HG03342 (cell line): ENCODE measurements at regions not wholly inside any gene's neighbourhood (a gene's known extent, or its start where the extent isn't known, plus 50 kb on each side); places are given as distances from the start of the nearest gene placed in this dataset.
"Not testable (repeated sequence)": the region's sequence is repeated elsewhere in the genome, so short reads cannot be mapped to it uniquely, and the experiment has no call there.

Experiments used
- ATAC-seq: cut with Tn5 transposase; IDR thresholded peaks from one replicate; pipeline ENCODE4 v1.9.1; 2021; ENCODE audit warnings: mild to moderate bottlenecking, moderate library complexity; ENCODE audit not compliant: unreplicated experiment

DNA sequence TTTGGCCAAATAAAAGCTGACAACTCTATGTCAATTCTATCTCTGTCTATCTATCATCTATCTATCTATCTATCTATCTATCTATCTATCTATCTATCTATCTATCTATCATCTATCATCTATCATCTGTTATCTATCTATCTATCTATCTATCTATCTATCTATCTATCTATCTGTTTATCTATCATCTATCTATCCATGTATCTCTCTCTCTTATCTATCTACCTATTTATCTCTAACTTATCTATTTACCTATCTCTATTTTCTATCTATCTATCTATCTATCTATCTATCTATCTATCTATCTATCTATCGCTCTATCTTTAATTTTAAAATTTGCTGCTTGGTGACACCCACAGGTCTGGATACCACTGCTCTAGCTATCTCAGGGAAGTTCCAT, 271.1 kb downstream of the VRK1 start:
- ATAC-seq = not testable (repeated sequence)

DNA sequence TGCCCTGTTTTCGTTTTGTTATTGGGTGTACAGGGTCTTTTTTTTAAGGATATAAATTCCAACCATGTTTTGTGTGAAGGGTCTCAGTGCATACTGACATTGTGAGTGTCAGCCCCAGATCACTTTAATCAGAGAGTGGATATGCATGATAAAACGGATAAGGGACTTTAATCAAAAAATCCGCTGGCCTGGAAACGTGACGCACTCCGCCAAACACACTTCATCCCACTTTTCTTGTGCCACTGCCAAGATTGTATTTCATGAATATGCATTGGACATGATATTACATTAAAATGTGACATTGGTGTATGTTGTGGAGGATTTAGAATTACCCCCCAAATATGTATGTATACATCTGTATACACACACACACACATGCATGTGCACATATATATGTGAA, 273.1 kb downstream of the VRK1 start:
- no peak for ATAC-seq

DNA sequence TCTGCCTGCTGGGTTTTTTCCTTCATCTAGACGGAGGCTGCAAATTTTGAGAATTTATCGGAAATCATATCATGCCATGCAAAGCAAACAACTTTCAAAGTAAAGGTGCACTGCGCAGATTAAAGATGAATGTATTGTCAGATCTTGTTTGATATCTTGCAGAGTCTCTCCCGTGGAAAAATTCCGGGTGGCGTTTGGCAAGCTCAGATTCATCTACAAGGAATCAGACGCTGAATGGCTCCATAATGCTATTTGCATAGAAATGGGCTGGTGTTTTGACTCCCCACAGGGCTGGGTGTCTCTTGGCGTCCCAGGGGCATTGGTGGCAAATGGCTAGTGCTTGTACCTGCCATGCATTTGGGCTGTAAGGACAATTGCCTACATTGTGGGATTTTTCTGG, 274.0 kb downstream of the VRK1 start:
- ATAC-seq = no peak

DNA sequence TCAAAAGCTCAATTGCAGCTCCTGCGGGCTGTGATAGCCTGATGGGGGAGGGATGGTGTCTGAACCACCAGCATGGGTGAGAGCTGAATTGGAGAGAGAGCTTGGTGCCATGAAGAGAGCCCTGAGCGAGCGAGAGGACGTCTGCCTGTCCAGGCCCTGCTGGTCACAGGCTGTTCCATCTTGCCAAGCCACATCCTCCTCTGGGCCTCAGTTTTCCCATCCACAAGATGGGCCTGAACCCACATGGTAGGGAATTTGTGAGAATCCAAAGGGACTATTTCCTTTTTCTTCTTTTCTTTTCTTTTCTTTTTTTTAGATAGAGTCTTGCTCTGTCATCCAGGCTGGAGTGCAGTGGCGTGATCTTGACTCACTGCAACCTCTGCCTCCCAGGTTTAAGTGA, 276.4 kb downstream of the VRK1 start:
- ATAC-seq = no peak

DNA sequence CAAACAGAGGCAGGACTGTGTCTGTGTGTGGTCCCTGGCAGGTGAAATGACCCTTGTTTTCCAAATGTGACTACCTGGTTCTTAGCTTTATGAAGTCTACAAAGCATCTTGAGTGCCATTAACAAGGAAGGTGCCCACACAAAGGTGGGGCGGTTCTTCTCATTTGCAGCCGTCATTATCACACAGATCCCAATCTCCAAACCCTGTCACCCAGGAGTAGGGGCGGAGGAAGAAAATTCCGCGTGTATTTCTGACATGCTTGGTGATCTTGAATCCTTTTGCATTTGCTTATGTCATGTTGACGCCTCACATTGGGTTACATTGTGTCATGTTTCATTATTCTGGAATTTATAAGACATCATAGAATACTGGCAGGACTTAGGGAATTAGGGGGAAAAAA, 277.3 kb downstream of the VRK1 start:
- no peak for ATAC-seq

DNA sequence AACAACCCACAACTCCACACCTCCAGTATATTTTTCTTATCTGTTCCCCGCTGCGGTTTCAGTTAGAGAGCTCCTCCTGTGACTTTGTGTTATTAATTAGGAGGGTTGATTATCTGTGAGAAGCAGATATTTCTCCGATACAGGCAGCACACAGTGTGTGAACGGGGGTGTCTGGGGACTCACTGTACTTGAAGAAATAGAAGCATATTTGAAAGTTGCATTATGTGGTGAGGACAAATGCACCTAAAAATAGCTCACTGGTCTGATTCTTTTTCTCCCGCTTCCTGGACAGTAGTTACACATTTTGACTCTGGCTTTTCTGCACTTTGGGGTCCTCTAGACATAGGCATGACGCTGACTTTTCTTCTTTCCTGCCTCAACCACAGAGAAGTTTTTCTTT, 277.7 kb downstream of the VRK1 start:
- ATAC-seq = no peak

DNA sequence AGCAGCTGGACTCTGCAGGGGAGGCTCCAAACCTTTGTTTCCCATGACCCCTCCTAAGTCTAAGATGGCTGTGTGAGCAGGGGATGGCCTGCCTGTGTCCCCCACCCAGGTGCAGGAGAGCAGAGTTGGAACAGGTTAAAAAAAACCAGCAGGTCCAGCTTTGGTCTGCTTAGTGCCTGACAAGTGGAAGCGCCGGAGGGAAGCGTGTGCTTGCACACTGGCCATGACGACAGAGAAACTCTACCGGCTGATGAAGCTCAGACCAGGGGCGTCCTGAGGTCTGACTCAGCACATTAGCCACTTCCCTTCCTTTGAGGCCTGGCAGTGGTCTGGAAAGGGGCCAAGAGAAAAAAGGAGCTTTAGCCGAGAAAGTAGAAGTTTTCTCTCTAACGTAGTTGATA, 280.1 kb downstream of the VRK1 start:
- peak; percentile 85 for ATAC-seq

DNA sequence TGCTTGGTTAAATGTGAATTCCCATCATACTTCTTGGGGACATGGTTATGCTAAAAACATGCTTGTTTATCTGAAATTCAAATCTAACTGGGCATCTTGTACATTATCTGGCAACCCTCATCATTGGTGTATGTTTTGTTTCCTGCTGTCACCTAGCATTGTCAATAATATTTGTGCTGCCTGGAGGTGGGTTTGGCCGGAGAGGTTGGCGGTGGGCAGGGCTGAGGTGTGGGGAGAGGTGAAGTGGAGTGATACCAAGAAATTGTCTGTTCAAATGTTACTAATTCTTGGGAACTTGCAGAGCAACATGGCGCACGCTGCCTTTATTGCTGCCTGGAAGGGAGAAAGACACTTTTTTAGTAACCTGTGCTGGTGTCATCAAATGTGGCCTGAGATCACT, 280.5 kb downstream of the VRK1 start:
- no peak for ATAC-seq

DNA sequence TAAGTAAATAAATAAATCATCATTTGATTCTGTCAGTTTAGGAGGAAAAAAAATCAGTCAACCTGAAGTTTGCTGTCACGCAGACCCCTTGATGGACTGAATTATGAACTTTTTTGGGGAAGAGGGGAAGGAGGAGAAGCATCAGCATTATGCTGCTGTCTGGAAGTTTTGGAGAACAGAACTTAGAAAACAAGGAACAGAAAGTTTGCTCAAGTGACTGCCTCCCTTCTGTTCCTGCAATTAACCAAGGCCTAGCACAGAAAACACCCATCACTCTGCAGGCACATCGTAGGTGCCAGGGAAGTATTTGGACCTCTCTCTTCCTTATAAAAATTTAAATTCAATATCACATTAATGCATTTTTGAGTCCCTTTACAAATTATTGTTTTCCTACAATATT, 283.8 kb downstream of the VRK1 start:
- ATAC-seq = no peak

DNA sequence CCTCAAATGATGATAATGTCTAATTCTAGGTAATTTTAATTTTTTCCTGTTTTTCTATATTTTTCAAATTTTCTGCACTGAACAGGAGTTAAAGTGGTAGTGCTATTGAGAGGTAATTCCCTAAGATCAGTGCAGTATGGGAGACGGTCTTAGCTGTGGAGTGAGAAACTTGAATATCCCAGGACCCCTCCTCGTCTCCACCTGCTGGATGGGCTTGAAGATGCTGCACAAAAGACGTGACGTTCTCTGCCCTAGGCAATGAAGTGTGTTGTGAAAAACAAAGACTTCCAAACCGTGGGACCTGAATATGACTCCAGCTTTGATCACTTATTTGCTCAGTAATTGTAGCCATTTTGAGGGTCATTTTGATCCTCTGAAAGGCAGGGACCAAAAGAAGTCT, 298.1 kb downstream of the VRK1 start:
- ATAC-seq = no peak

DNA sequence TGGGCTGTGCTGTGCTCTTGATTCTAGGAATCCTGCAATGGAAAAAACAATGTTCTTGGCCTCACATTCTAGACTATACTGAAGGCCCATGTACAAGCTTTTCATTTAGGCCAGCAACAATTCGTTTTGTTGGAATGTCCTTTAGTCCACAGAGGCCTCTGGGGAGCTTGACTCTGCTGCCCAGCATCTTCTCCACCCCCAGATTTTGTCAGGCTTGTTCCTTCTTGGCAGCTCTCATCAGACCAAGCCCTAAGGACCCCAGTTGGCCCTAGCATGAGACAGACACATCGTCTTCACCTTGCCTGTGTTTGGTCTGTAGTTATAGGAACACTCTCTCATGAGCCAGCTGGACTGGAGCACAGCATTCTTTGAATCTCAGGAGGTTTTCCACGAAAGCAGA, 300.1 kb downstream of the VRK1 start:
- ATAC-seq = no peak

DNA sequence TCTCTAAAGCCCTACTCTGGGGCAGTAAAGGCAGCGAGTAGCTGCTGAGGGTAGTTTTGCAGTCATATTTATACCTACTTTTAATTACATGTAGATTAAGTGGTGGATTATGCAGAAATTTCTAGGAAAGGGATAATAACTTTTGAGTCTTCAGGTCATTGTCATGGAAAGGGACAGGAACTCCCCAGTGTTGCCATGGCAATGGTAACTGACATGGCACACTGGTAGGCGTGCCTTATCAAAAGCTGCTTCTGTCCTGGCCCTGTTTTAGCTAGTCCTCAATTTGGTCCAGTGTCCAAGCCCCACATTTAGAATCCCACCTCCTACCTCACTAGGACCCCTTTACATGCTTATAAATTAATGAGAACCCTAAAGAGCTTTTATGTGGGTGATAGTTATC, 303.1 kb downstream of the VRK1 start:
- no peak for ATAC-seq

DNA sequence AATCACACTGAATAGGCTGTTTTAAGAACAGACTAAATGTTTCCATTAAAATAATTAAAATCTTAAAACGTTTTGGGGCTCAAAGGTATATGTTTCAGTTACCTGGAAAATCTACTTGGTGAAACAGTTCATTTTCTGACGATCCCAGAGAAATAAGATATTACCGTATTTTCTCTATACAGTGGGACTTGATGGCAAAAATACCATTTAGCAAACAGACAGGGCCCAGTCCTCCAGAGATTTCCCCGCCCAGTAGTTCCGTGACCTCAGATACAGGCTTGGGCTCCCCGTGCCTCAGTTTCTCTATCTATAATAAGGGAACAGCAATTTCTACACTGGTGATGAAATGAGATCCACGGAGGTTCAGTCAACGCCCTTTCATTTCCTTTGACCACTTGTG, 304.4 kb downstream of the VRK1 start:
- ATAC-seq = no peak

DNA sequence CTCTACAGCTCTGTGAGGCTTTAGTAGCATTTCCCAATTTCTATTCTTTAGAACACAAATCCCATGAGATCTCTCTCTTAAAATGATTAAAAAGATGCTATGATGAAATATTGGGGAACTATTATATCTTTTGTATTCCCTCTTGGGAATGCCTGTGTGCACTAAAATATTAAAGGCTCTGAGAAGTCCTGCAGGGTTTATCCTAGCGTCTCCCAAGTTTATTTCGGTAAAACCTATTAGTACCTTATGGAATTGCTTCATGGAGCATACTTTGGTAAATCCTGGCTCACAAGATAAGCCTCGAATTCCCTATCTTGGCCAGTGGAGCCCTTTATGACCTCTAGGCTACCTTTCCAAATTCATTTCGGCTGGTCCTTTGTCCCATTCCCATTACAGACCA, 306.8 kb downstream of the VRK1 start:
- ATAC-seq = no peak

DNA sequence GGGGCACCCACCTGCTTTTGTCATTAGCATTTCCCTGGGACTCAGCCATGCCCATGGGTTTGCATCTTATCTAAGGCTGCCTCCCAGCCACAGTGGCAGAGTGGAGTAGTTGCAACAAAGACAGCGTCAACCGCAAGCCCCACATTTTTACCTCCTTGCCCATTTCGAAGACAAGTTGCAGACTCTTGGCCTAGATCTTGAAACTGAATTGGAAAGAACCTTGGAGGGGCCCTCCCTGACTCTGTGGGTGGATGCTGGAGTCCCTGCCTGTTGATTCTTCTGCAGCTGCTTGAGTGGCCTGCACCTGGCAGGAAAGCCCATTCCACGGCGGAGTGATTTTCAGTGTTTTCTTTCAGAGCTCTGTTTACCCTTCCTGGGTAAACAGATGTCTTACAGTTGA, 309.0 kb downstream of the VRK1 start:
- ATAC-seq = no peak

DNA sequence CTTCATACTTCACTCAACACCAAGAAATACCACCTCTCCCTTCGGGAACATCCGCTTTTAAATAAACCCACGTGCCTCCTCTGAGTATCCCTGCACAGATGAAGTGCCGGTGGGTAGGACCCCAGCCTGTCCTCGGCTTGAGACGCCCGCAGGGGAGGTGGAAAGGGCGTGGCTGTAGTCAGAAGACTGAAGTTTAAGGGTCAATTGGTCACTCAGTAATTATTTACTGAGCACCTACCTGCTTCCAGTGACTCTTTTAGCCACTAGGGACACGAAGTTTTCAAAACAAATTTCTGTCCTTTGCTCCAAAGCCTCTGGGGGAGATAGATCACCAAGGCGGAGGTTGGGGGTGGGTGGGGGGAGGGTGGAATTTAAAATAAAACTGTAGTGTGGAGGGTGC, 309.4 kb downstream of the VRK1 start:
- no peak for ATAC-seq

DNA sequence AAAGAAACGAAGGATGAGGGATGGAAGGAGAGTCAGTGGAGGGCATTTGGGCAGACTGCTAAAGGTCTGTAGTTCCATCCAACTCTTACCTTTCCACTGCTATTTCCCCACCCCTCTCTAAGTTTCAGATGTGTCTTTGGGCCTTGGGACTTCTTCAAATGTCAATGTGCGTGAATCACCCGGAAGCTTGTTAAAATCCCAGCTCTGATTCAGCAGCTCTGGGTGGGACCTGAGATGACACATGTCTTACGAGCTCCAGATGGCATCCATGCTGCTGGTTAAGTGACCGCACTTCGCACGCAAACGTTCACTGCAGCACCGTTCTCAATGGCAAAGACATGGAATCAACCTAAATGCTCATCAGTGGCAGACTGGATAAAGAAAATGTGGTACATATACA, 309.9 kb downstream of the VRK1 start:
- ATAC-seq = no peak

DNA sequence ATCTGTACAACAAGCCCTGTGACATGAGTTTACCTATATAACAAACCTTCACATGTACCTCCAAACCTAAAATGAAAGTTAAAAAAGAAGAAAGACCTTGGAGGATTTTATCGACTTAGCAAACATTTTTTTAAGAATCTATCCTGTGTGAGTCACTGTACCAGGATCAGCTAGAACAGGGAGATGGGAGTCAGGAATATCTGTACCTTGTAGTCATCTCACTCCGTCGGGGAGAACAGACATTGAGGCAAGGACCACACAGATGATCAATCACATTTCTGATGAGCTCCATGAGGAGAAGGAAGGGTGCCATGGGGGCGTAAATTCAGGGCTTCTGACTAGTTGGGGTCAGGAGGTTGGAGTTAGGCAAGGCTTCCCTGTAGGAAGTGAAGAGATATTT, 310.6 kb downstream of the VRK1 start:
- no peak for ATAC-seq

DNA sequence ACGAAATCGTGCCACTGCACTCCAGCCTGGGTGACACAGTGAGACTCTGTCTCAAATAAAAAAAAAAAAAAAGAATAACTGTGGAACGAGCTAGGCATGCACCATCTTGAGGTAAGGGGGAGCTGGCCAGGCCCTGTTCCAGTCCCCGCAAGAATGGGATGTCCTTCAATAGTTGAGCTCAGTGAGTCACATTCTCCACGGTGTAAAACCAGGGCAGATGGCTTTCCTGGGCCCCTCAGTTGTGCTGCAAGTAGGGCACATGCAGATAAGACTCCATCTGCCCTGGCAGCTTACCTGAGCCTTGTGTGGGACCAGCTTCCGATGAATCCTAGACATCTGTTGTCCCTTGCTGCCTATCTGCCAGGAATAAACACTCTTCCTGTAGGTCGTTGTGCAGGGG, 312.1 kb downstream of the VRK1 start:
- ATAC-seq = no peak

DNA sequence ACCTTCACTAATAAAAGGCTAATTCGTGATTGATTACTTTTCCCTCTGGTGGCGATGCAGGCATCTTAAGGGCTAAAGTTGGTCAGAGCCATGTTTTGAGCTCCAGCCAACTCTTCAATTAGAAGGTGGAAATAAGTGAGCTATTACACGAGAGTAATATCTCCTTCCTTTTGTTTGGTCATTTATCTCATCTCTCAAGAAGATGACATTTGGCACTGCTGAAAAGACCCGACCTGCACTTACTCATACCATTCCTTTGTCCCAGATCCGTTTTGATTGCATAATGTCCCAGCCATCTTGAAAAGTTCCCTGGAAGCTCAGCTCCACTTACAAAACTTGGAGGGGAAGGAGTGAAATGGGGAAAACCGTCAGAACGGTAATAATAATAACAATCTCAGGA, 316.2 kb downstream of the VRK1 start:
- no peak for ATAC-seq

DNA sequence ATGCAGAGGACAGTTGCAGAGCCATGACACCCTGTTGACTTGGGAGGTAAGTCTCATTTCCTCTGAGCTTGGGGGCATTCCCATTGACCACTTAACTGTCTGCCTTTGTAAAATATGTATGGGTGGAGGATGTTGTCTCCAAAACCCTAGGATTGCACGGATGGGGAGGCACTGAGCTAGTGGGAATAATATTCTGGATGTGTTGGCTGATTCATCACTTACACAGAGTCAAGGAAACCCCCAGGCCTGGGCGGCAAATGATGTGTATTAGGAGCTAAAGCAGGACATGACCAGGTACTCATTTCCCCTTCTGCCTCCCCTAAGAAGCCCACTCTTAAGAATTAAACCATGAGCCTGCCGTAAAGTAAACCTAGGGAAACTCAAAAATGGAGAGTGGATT, 319.4 kb downstream of the VRK1 start:
- ATAC-seq = no peak

DNA sequence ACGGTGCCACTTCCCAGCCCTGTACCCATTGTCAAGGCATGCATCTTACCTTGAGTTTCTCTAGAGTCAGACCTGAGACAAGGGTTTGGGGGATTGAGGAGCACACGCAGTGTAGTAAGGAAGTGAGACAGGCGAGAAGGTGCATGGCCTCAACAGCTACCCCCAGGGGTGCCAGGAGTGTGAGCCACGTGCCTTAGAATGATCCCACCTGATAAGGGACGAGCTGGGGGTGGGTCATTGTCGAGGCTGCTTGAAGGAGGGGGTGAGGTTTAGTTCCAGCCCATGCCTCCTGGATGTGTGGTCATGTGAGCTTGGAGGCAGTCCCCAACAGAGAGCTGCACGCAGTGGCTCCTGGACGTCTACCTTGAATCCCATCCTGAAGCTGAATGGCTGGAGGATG, 320.5 kb downstream of the VRK1 start:
- ATAC-seq = no peak

DNA sequence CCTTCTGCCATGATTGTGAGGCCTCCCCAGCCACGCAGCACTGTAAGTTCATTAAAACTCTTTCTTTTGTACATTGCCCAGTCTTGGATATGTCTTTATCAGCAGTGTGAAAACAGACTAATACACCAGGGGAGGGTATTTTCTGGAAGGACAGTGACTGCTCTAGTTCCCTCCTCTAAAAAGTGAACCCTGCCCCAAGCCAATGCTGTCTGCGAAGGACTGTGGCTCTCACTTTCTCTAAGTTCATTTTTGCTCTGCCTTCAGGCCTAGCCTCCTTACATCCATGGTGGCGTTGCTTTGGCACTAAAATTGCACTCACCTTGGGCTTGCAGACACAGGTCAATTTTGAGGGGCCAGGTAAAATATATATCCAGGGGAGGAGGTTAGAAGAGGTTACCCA, 323.0 kb downstream of the VRK1 start:
- no peak for ATAC-seq

DNA sequence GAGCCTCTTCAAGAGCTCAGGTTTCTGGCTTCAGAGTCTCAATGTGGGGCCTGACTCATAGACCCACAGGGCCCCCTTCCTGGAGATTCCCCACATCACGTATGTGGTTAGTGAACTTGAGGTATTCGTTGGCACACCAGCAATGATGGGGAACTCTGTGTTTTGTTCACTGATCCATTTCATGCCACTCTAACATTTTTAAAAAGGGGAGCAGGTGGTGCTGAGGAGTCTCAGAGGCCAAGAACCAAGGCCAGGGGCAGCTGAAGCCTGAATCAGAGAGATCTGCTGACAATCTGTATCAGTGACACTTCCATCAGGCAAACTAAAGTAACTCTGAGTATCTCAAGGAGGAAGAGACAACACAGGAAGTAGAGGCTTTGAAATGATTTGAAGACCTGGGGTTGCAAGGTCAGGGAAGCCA, 323.4 kb downstream of the VRK1 start:
- ATAC-seq = peak; percentile 62
